ENCODE measurements at regions not wholly inside any gene's neighbourhood (a gene's known extent, or its start where the extent isn't known, plus 50 kb on each side); places are given as distances from the start of the nearest gene placed in this dataset.
"Not testable (repeated sequence)": the region's sequence is repeated elsewhere in the genome, so short reads cannot be mapped to it uniquely, and the experiment has no call there.

- no peak overlapping the region for H3K27ac ChIP-seq
- TF ChIP-seq CTCF (IDR thresholded peaks at IDR 0.05): no peak
- TF ChIP-seq ZFX (IDR thresholded peaks at IDR 0.05; ENCODE audit: borderline replicate concordance): no peak
These were observed 64.3 kb downstream of the C9orf50 start for GRCh38 chr9:129556491-129557191.

- no peak overlapping the region for H3K27ac ChIP-seq
- TF ChIP-seq CTCF (IDR thresholded peaks at IDR 0.05) (no peak), ZFX (IDR thresholded peaks at IDR 0.05; ENCODE audit: borderline replicate concordance) (no peak)
These were observed 65.2 kb downstream of the C9orf50 start for GRCh38 chr9:129555512-129556215.

GRCh38 chr9:129554649-129555048 is 66.3 kb downstream of the C9orf50 start:
- no peak for TF ChIP-seq ZFX (IDR thresholded peaks at IDR 0.05; ENCODE audit: borderline replicate concordance)
- no peak for TF ChIP-seq CTCF (IDR thresholded peaks at IDR 0.05)
- H3K27ac ChIP-seq: no peak overlapping the region

- TF ChIP-seq CTCF (IDR thresholded peaks at IDR 0.05) (no peak), ZFX (IDR thresholded peaks at IDR 0.05; ENCODE audit: borderline replicate concordance) (no peak)
- no peak overlapping the region for H3K27ac ChIP-seq
These were observed 67.6 kb downstream of the C9orf50 start for GRCh38 chr9:129553277-129553676.

GRCh38 chr9:129552064-129552463 is 68.8 kb downstream of the C9orf50 start:
- H3K27ac ChIP-seq: no peak overlapping the region
- TF ChIP-seq CTCF (IDR thresholded peaks at IDR 0.05): no peak
- TF ChIP-seq ZFX (IDR thresholded peaks at IDR 0.05; ENCODE audit: borderline replicate concordance): no peak

- H3K27ac ChIP-seq: no peak overlapping the region
These were observed 69.4 kb downstream of the C9orf50 start for GRCh38 chr9:129551393-129551973.

GRCh38 chr9:129550977-129551376 is 69.9 kb downstream of the C9orf50 start:
- H3K27ac ChIP-seq: not testable (repeated sequence)

More at GRCh38 chr9:129551393-129551973, 69.4 kb downstream of the C9orf50 start:
- TF ChIP-seq CTCF (IDR thresholded peaks at IDR 0.05) (no peak), ZFX (IDR thresholded peaks at IDR 0.05; ENCODE audit: borderline replicate concordance) (no peak)

Measured in 22Rv1 (cell line).